HG02981 (cell line): ENCODE measurements at regions not wholly inside any gene's neighbourhood (a gene's known extent, or its start where the extent isn't known, plus 50 kb on each side); places are given as distances from the start of the nearest gene placed in this dataset.
"Not testable (repeated sequence)": the region's sequence is repeated elsewhere in the genome, so short reads cannot be mapped to it uniquely, and the experiment has no call there.

ENCODE experiments used
- ATAC-seq: cut with Tn5 transposase; IDR thresholded peaks from one replicate; pipeline ENCODE4 v1.9.1; 2021; ENCODE audit warnings: mild to moderate bottlenecking, moderate library complexity; ENCODE audit not compliant: unreplicated experiment

DNA sequence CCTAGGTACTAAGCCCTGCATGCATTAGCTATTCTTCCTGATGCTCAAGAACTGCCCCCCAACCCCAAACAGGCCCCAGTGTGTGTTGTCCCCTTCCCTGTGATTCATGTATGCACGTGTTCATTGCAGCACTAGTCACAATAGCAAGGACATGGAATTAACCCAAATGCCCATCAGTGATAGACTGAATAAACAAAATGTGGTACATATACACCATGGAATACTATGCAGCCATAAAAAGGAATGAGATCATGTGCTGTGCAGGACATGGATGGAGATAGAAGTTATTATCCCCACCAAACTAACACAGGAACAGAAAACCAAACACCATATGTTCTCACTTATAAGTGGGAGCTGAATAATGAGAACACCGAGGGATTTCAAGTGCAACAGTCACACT, 214.2 kb upstream of the SLC7A11 start:
- ATAC-seq: not testable (repeated sequence)

DNA sequence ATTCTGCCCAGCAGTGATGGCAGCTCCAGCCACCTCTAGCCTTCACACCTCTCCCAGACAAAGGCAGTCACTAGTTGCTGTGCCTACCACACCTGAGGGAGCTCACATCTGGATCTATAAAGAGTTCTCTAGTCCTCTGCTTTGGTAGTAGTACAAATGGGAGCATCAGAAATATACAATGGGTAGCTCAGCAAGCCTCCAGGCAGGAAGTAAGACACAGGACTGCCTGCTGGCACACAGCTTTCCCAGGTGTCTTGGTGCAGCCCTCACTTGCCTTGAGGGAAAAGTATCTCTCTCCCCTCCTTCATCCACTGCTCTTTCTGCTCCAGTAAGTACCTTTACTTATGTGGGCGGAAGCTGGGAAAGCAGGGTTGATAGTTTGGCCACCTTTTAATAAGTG, 212.9 kb upstream of the SLC7A11 start:
- ATAC-seq: no peak

DNA sequence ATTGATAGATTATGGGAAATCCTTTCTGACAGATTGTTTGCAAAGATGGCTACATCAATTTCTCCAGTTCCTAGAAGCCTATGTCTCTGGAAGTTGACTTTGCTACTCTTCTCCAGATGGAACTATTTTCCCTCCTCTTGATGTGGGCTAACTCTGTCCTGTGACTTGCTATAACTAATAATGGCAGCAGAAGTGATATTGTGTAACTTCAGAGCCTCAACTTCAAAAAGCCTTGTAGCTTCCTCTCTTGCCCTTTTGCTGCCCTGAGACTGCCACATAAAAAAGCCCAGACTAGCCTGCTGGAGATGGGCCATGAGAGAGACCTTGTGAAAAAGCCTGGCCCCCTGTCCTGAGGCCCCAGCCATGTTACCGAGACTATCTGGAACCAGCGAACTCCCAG, 210.7 kb upstream of the SLC7A11 start:
- ATAC-seq: no peak

DNA sequence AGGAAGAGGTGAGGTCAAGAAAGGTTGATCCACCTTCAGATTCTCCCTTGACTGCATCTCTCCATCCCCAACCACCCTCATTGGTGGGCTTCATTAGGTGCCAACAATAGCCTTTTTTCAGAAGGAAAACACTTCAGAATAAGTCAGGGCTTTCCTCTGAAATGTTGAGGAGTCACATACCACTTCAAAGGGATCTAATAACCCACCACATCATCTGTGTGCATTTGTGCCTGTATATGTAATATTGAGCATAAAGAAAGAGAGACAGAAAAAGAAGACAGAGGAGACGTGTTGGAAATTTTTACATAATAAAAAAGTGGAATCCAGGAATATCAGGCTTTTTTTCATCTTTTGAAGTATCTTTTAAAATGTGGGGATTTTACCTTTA, 209.1 kb upstream of the SLC7A11 start:
- ATAC-seq: no peak

DNA sequence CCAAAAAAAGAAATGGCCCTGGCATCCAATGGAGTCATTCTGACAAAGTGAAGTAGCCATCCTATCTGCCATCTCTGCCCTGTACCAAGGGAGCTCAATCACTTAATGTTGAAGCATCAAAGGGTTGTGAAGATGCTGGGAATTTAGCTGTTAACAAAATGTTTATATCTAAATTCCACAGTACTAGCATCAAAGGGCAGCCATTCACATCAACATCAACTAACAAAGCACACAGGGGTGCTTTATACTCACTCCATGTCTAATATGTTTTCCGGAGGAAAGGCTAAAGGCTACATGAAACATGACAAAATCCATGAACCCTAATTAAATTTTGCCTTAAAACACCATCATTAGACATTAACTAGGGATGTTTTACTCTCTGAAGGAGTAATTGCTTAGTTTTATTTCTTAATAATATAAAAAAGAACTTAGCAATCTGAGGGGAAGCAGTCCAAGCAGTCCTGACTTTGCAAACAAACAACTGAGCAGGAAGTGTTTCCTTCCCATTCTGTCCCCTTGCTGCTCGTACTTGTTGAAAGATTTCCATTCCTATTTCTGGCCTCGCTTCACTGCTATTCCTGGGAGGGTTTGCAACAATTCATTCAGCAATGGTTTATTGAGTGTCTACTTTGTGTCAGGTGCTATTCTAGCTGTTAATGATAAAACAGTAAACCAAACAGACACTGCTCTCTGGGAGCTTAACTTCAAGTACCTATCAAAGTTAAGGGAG, 208.6 kb upstream of the SLC7A11 start:
- no peak for ATAC-seq

DNA sequence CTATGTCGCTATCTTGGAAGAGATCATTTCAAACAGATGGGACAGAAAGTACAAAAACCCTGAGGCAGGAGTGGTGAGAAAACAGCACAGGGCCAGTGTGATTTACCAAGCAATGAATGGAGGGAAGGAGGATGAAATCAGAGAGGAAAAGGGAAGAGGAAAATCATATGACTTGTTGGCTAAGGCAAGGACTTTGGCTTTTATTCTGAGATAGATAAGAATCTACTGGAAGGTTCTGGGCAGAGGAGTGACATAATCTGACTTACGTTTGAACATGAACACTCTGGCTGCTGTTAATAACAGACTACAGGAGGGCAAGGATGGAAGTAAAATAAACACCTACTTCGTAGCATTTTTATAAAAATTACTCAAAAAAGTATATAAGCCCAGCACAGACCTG, 207.8 kb upstream of the SLC7A11 start:
- no peak for ATAC-seq

DNA sequence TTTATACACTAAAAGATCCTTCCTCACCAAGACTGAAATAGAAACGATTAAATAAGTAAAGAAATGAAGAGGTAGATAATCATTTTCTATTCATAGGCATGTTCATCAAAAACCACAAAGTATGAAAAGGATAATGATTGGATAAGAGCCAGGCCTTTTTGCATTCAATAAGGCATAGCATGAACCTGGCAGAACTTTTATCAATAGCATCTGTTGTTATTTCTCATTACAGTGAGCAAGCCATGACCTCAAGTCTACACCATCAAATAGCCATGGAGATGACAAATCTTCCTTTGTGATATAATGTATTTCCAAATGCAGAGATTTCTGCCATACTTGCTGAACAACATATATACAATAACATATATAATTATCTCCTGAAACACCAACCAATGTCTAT, 206.0 kb upstream of the SLC7A11 start:
- ATAC-seq: no peak

DNA sequence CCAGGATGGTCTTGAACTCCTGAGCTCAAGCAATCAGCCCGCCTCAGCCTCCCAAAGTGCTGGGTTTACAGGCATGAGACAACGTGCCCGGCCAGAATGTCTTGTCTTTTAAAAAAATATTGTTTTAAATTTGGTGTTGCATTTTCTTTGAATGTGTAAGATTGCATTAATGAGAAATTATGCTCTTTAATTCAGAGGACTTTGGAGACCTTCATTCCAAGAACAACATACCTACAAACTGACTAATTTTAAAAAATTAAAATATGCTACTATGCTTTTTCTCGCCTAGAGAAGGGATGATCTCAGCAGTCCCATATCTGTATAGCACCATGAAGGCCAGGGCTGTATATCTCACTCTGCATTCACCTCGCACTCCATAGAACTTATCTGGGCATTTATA, 204.3 kb upstream of the SLC7A11 start:
- no peak for ATAC-seq

DNA sequence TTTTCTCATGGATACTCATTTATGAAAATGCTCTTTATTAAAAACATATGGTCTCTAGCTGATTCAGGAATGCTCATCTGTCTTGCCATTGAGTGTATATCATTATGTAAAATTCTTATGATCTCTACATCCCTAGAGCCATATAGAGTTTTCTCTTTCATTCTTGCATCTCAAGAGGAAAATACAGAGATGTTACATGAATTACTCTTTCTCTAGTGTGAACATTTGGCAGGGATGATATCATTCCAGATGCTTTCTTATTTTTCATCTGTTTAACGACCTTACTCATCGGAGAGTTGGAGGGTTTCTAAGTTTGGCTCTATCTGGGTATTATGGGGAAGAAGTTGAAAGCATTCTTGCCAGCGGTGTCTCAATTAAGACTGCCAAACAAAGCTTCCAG, 202.9 kb upstream of the SLC7A11 start:
- ATAC-seq: no peak

DNA sequence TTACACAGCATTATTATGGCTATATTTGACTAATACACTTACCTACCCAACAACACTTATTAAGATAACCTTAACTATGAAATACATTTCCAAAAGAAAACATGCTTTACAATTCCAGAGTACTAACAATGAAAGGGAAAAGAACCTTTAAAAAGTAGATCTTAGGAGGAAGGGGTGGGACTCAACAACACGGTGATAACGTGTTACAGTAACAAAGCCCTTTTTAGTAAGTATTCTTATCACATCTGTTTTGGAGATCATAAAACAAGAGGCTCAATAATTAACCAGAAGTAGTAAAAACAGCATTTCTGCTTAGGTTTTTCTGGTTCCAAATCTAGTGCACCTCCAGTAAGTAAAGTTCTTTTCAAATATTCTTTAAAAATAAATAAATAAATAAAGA, 202.1 kb upstream of the SLC7A11 start:
- no peak for ATAC-seq

DNA sequence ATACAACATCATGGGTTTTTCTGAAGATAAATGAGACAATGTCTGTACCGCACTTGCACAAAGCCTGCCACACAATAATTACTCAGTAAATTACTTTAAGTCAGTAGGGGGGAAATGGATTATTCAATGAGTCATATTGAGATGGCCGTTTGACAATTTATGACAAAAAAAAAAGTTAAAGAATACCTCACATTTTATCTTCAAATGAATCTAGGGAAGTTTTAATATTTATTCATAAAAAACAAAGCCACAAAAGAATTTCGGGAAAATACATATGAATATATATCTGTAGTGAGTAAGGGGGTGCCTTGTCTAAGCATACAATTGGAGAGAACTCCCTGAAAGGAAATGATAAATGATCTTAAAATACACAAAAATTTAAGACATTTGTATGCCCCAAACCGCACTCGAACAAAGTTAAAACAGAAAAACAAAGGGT, 197.0 kb upstream of the SLC7A11 start:
- ATAC-seq: no peak

DNA sequence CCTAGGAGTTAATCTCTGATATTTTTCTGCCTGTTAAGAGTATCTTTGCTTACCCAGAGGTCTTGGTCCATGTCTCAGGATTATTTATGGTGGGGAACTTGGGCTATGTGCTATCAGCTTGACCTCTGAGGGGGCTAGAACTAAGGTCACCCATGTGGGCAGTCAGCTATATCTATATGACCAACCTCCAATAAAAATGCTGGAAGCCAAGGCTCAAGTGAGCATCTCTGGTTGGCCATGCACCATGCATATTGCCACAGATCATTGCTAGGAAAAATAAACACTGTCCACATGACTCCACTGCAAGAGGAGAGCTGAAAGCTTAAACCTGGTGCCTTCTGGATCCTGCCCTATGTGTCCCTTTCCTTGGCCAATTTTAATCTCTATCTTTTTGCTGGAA, 196.5 kb upstream of the SLC7A11 start:
- no peak for ATAC-seq

DNA sequence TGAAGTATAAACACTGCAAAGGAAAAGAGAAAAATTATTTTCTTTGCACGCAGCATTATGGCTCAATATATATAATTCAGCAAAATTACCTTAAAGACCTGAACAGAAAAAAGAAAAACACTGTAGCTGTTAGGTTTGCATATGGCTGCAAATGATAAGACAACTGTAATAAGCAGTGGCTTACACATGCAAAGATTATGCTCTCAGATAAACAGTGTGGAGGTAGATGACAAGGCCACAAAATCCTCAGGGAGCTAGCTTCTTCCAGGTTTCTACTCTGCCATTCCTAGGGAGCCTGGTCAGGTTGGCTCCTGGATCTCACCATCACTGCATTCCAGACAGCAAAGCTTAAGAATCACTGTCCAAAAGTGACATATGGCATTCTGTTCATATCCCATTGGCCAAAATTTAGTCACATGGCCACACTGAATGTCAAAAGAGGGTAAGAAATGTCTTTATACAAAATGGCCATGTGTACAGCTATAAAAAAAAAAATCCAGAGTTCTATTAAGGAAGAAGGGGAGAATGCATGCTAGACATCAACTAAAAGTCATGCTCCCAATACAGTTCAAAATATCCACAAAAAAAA, 195.2 kb upstream of the SLC7A11 start:
- no peak for ATAC-seq

DNA sequence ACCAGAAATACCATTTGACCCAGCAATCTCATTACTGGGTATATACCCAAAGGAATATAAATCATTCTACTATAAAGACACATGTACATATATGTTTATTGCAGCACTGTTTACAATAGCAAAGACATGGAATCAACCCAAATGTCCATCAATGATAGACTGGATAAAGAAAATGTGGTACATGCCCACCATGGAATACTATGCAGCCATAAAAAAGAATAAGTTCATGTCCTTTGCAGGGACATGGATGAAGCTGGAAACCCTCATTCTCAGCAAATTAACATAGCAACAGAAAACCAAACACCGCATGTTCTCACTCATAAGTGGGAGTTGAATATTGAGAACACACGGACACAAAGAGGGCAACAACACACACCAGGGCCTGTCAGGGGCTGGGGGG, 193.6 kb upstream of the SLC7A11 start:
- ATAC-seq: not testable (repeated sequence)

DNA sequence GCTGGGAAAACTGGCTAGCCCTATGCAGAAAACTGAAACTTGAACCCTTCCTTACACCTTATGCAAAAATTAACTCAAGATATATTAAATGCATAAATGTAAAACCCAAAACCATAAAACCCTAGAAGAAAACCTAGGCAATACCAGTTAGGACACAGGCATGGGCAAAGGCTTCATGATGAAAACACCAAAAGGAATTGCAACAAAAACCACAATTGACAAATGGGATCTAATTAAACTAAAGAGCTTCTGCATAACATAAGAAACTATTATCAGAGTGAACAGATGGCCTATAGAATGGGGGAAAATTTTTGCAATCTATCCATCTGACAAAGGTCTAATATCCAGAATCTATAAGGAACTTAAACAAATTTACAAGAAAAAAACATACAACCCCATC, 192.9 kb upstream of the SLC7A11 start:
- ATAC-seq: not testable (repeated sequence)

DNA sequence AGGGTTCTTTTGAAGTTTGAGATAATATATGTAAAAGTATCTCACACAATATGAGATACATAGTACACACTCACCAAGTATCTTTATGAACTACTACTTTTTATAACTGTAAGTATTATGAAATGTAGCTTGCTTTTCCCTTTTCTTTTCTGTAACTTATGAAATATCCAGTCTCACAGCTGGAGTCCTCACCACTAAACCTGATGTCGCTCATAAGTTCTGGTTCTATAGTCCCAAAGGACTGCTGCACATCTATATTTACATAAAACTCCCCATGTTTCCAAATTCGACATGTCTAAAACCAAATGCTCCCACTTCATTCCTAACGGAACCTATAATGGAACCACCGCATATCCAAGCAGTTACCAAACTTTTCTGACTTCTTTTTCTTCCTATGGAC, 186.5 kb upstream of the SLC7A11 start:
- no peak for ATAC-seq

DNA sequence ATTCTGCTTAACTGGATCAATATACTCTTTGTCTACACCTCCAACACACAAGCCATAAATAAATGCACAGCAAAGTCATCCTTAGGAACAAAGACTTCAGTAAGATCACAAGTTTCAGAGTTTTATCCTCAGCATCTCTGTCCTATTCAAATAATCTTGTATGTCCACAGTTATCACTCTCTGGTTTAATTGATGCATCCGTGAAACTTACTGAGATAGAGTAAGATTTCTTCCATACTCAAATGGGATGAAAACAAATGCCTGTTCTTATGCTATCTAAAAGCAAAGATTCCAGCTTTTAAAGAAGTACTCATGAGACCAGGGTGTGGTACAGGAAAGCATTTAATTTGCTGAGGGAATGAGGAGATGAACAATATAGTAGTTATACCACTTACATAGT, 184.6 kb upstream of the SLC7A11 start:
- ATAC-seq: no peak

DNA sequence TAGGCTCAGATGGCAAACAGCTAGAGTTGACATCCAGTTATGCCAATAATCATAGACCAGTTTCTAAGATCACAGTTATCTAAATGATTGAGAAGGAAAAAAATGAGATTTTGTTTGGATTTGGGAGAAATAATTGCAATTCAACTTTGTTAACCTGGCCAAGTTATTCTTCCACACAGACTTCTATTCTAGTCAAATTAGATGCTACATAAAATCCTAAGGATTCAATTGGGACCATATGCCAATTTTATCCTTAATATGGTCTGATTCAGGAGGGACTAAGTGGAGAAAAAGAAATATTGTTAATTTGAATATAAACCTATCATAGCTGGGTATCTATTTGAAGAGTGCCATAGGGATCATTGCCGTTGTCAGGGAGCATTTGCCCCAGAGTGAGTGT, 178.3 kb upstream of the SLC7A11 start:
- no peak for ATAC-seq

DNA sequence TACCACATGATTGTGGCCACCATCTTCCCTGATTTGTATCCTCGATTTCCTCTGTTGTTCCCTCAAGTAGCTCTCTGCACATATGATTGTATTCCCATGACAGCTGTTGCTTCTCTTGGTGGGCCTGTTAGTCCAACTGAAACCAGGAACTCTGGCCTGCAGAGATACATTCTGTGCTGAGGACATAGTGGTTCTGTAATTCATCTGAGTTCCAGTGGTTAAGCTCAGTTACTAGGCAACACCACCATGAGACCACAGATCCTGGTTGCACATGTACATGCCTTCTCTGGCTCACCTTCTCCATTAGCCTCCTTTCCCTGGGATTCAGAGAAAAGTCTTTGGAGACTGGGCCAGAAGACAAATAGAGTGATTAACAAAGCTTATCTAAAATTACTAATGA, 172.1 kb upstream of the SLC7A11 start:
- no peak for ATAC-seq

DNA sequence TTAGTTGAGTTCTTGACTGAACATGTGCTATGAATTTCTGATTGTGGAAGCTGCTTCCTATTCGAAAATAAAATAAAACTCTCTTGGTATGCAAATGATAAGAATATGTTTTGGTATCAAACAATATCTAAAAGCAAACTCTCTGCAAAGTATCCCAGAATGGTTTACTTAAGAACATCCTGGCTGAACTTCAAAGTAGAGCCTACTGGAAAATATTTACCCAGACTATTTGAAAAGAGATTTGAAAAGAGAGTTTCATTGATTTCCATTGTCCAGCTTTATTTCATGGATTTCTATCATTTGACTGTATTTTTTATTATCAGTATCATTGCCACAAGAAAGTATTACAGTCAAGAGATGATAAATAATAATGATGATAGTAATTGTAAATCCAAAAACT, 171.1 kb upstream of the SLC7A11 start:
- ATAC-seq: no peak

DNA sequence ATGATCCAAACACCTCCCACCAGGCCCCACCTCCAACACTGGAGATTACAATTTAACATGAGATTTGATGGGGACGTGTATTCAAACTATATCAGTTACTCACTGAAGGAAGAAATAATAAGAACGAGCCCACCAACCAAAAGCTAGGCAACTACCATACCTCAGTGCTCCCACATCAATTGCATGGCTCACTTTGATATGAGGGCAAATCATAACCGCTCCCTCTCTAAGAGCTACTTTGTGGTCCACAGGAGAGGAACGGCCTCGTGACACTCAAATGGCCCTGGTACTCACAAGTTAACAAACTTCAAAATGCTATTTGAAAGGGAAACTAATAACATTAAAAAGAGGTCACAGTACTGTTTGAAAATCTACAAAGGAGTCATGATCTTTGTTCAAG, 170.7 kb upstream of the SLC7A11 start:
- ATAC-seq: no peak

DNA sequence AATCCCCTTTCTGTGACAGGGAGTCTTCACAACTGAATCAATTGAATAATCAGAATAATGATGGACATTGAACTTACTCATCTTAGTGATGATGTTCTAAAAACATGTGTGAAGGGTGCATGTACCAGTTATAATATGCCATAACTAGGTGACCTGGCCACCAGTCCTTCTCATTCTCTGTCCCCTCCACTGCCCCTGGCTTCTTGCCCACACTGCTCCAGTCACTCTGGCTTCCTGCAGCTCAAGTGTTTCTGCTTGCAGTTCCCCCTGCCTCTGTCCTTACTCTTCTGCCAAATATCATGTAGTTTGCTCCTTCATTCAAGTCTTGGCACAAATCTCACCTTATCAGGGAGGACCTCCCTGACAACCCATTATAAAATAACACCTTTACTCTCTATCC, 168.1 kb upstream of the SLC7A11 start:
- no peak for ATAC-seq

DNA sequence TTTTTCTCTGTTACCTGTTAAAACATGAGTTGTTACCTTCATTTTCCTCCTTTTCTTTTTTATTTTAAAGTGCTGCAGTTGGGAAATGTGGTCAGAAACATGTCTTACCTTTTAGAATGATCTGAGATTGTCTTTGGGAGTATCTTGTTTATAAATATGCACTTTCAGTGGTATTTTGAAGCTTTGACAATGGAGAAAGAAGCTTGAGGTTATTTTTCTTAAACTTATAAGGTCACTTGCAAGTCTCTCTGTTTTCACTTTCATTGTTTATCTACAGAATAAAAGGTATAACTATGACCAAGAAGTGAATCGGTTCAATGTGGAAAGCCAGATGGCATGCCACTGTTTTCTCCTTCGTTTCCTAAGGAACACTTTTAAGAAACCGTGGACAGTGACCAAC, 167.5 kb upstream of the SLC7A11 start:
- ATAC-seq: peak; percentile 27
